ENCODE measurements at regions not wholly inside any gene's neighbourhood (a gene's known extent, or its start where the extent isn't known, plus 50 kb on each side); places are given as distances from the start of the nearest gene placed in this dataset.

GRCh38 chr14:101071493-101071906, 168.0 kb upstream of the RTL1 start:
- no peaks in the 10 kb centered on the region for H3K27me3 ChIP-seq
- peak; percentile 62 to 72 for DNase-seq (ENCODE audit: extremely low spot score in 2 of 2)
- no peaks in the 10 kb centered on the region for H3K36me3 ChIP-seq
- TF ChIP-seq POLR2A (IDR thresholded peaks at IDR 0.05) (no peak), POLR2AphosphoS5 (IDR thresholded peaks at IDR 0.05; ENCODE audit: insufficient read depth in 1 of 2, low read depth in 1 of 2) (no peak), CTCF (IDR thresholded peaks at IDR 0.05) (no peak)
- H3K4me1 ChIP-seq: peaks cover 14% of the 10 kb centered on the region
- H3K4me3 ChIP-seq: no peak overlapping the region
- no peak overlapping the region for H3K27ac ChIP-seq
- no peaks in the 10 kb centered on the region for H3K9me3 ChIP-seq
- intact Hi-C loops (cut with DNase I): no loop called here

GRCh38 chr14:101072070-101072469, 168.5 kb upstream of the RTL1 start:
- no peak overlapping the region for H3K4me3 ChIP-seq
- no peaks in the 10 kb centered on the region for H3K36me3 ChIP-seq
- H3K27ac ChIP-seq: no peak overlapping the region
- H3K27me3 ChIP-seq: no peaks in the 10 kb centered on the region
- H3K9me3 ChIP-seq: no peaks in the 10 kb centered on the region
- peak in 1 of 2 donors; percentile 37 for DNase-seq (ENCODE audit: extremely low spot score in 2 of 2)
- TF ChIP-seq POLR2A (IDR thresholded peaks at IDR 0.05) (no peak), CTCF (IDR thresholded peaks at IDR 0.05) (no peak), POLR2AphosphoS5 (IDR thresholded peaks at IDR 0.05; ENCODE audit: insufficient read depth in 1 of 2, low read depth in 1 of 2) (no peak)
- intact Hi-C loops (cut with DNase I): no loop called here
- H3K4me1 ChIP-seq: peaks cover 16% of the 10 kb centered on the region

GRCh38 chr14:101072531-101072930, 169.0 kb upstream of the RTL1 start:
- no peak overlapping the region for H3K4me3 ChIP-seq
- DNase-seq (ENCODE audit: extremely low spot score in 2 of 2): peak; percentile 67 to 89
- TF ChIP-seq CTCF (IDR thresholded peaks at IDR 0.05) (no peak), POLR2AphosphoS5 (IDR thresholded peaks at IDR 0.05; ENCODE audit: insufficient read depth in 1 of 2, low read depth in 1 of 2) (no peak), POLR2A (IDR thresholded peaks at IDR 0.05) (no peak)
- no peaks in the 10 kb centered on the region for H3K36me3 ChIP-seq
- no peaks in the 10 kb centered on the region for H3K27me3 ChIP-seq
- peaks cover 21% of the 10 kb centered on the region for H3K4me1 ChIP-seq
- peak overlapping the region; percentile 20 for H3K27ac ChIP-seq
- intact Hi-C loops (cut with DNase I): no loop called here
- H3K9me3 ChIP-seq: no peaks in the 10 kb centered on the region

GRCh38 chr14:101072945-101073597, 169.5 kb upstream of the RTL1 start:
- H3K4me1 ChIP-seq: peaks cover 23% of the 10 kb centered on the region
- H3K27ac ChIP-seq: peak overlapping the region; percentile 20
- peak; percentile 84 to 96 for DNase-seq (ENCODE audit: extremely low spot score in 2 of 2)
- H3K36me3 ChIP-seq: no peaks in the 10 kb centered on the region
- H3K27me3 ChIP-seq: no peaks in the 10 kb centered on the region
- peak; percentile 65 to 71 for TF ChIP-seq POLR2AphosphoS5 (IDR thresholded peaks at IDR 0.05; ENCODE audit: insufficient read depth in 1 of 2, low read depth in 1 of 2)
- no peak for TF ChIP-seq POLR2A (IDR thresholded peaks at IDR 0.05)
- H3K9me3 ChIP-seq: no peaks in the 10 kb centered on the region
- intact Hi-C loops (cut with DNase I): no loop called here
- H3K4me3 ChIP-seq: no peak overlapping the region

GRCh38 chr14:101073598-101073965, 170.1 kb upstream of the RTL1 start:
- no peak overlapping the region for H3K27ac ChIP-seq
- no peaks in the 10 kb centered on the region for H3K27me3 ChIP-seq
- H3K9me3 ChIP-seq: no peaks in the 10 kb centered on the region
- peaks cover 23% of the 10 kb centered on the region for H3K4me1 ChIP-seq
- TF ChIP-seq POLR2AphosphoS5 (IDR thresholded peaks at IDR 0.05; ENCODE audit: insufficient read depth in 1 of 2, low read depth in 1 of 2) (no peak), CTCF (IDR thresholded peaks at IDR 0.05) (no peak), POLR2A (IDR thresholded peaks at IDR 0.05) (no peak)
- intact Hi-C loops (cut with DNase I): no loop called here
- no peak overlapping the region for H3K4me3 ChIP-seq
- no peak for DNase-seq (ENCODE audit: extremely low spot score in 2 of 2)
- no peaks in the 10 kb centered on the region for H3K36me3 ChIP-seq

All from vagina (tissue), 2 donors.